WTC11 (cell line): ENCODE measurements at regions not wholly inside any gene's neighbourhood (a gene's known extent, or its start where the extent isn't known, plus 50 kb on each side); places are given as distances from the start of the nearest gene placed in this dataset.

Experiments used
- ATAC-seq: fragments of 200-7000 bp; cut with Tn5 transposase; 2 replicates; pipeline ENCODE4 v1.10.0; 2021; ENCODE audit warnings: mild to moderate bottlenecking, moderate library complexity
- CTCF ChIA-PET: fragments of 300-600 bp; sonication (Branson Sonifier 250); formaldehyde crosslinking; loops from one replicate; lab custom pipeline; 2021; ENCODE audit warnings: antibody characterized with exemption; lab: Charles Lee
- POLR2A ChIA-PET: fragments of 350-600 bp; sonication (Branson Sonifier 250); formaldehyde crosslinking; loops from one replicate; lab custom pipeline; 2021; ENCODE audit warnings: antibody characterized with exemption; lab: Charles Lee
- DNase-seq: peaks from one replicate; pipeline ENCODE4 v3.0.0; 2021; ENCODE audit warnings: low spot score
- H3K27ac Mint-ChIP-seq: 2 replicates; pipeline ENCODE4 v1.8.0; 2021; ENCODE audit warnings: mixed read lengths
- H3K27me3 Mint-ChIP-seq: 2 replicates; pipeline ENCODE4 v1.8.0; 2021; ENCODE audit warnings: low read depth, mild to moderate bottlenecking, moderate library complexity, mixed read lengths
- H3K36me3 Mint-ChIP-seq: 2 replicates; pipeline ENCODE4 v1.8.0; 2021; ENCODE audit warnings: mixed read lengths
- H3K4me1 Mint-ChIP-seq: 2 replicates; pipeline ENCODE4 v1.8.0; 2022; ENCODE audit warnings: mixed read lengths
- H3K4me3 Mint-ChIP-seq: 2 replicates; pipeline ENCODE4 v1.8.0; 2021; ENCODE audit warnings: mild to moderate bottlenecking, moderate library complexity, mixed read lengths
- H3K9me3 Mint-ChIP-seq: 2 replicates; pipeline ENCODE4 v1.8.0; 2021; ENCODE audit warnings: mixed read lengths
- ARID4B ChIP-seq: sonication (generic); formaldehyde crosslinking; IDR thresholded peaks from 2 replicates; pipeline ENCODE4 v1.8.0; 2023; ENCODE audit warnings: missing genetic modification reagents, mild to moderate bottlenecking, borderline replicate concordance
- CDX4 ChIP-seq: fragments of 250-450 bp; sonication (Bioruptor Pico); IDR thresholded peaks from 2 replicates; pipeline ENCODE4 v1.9.0; 2021; ENCODE audit warnings: moderate library complexity, mild to moderate bottlenecking, inconsistent platforms, borderline replicate concordance
- CREB1 ChIP-seq: sonication (generic); formaldehyde crosslinking; IDR thresholded peaks from 2 replicates; pipeline ENCODE4 v1.8.0; 2023; ENCODE audit warnings: mild to moderate bottlenecking, missing genetic modification reagents
- FOXK1 ChIP-seq: sonication (generic); formaldehyde crosslinking; IDR thresholded peaks from 2 replicates; pipeline ENCODE4 v1.8.0; 2022; ENCODE audit warnings: mild to moderate bottlenecking, moderate library complexity, missing genetic modification reagents
- FOXP4 ChIP-seq: sonication (generic); formaldehyde crosslinking; IDR thresholded peaks from 2 replicates; pipeline ENCODE4 v1.8.0; 2022; ENCODE audit warnings: mild to moderate bottlenecking, missing genetic modification reagents
- KAT7 ChIP-seq: sonication (generic); formaldehyde crosslinking; IDR thresholded peaks from 2 replicates; pipeline ENCODE4 v1.8.1; 2023; ENCODE audit warnings: missing genetic modification reagents, mild to moderate bottlenecking, borderline replicate concordance
- MLX ChIP-seq: sonication (generic); formaldehyde crosslinking; IDR thresholded peaks from 2 replicates; pipeline ENCODE4 v1.8.1; 2023; ENCODE audit warnings: mild to moderate bottlenecking, missing genetic modification reagents, moderate library complexity
- MXD4 ChIP-seq: fragments of 250-450 bp; sonication (Bioruptor Pico); IDR thresholded peaks from 2 replicates; pipeline ENCODE4 v1.8.0; 2021; ENCODE audit warnings: mild to moderate bottlenecking, moderate library complexity, borderline replicate concordance
- NFATC4 ChIP-seq: fragments of 250-450 bp; sonication (Bioruptor Pico); IDR thresholded peaks from 2 replicates; pipeline ENCODE4 v1.9.0; 2021; ENCODE audit warnings: mild to moderate bottlenecking
- SOX15 ChIP-seq: fragments of 250-450 bp; sonication (Bioruptor Pico); IDR thresholded peaks from 2 replicates; pipeline ENCODE4 v1.9.0; 2021; ENCODE audit warnings: mild to moderate bottlenecking
- USF1 ChIP-seq: sonication (generic); formaldehyde crosslinking; IDR thresholded peaks from 2 replicates; pipeline ENCODE4 v1.8.0; 2022; ENCODE audit warnings: mild to moderate bottlenecking, missing genetic modification reagents
- USF2 ChIP-seq: sonication (generic); formaldehyde crosslinking; IDR thresholded peaks from 2 replicates; pipeline ENCODE4 v1.8.1; 2023; ENCODE audit warnings: mild to moderate bottlenecking, missing genetic modification reagents, moderate library complexity
- ZNF232 ChIP-seq: sonication (generic); formaldehyde crosslinking; IDR thresholded peaks from 2 replicates; pipeline ENCODE4 v1.8.0; 2022; ENCODE audit warnings: mild to moderate bottlenecking, missing genetic modification reagents
- TF ChIP-seq, protein P1 (sequence below): sonication (generic); formaldehyde crosslinking; IDR thresholded peaks from 2 replicates; pipeline ENCODE4 v1.8.1; 2023; ENCODE audit warnings: mild to moderate bottlenecking, missing genetic modification reagents, borderline replicate concordance
- TF ChIP-seq, protein P2 (sequence below): sonication (generic); formaldehyde crosslinking; conservative IDR thresholded peaks from 2 replicates; pipeline ENCODE4 v1.8.1; 2022; ENCODE audit warnings: mild to moderate bottlenecking, missing genetic modification reagents
- TF ChIP-seq, protein P3 (sequence below): sonication (generic); formaldehyde crosslinking; IDR thresholded peaks from 2 replicates; pipeline ENCODE4 v1.8.0; 2023; ENCODE audit warnings: missing genetic modification reagents

DNA sequence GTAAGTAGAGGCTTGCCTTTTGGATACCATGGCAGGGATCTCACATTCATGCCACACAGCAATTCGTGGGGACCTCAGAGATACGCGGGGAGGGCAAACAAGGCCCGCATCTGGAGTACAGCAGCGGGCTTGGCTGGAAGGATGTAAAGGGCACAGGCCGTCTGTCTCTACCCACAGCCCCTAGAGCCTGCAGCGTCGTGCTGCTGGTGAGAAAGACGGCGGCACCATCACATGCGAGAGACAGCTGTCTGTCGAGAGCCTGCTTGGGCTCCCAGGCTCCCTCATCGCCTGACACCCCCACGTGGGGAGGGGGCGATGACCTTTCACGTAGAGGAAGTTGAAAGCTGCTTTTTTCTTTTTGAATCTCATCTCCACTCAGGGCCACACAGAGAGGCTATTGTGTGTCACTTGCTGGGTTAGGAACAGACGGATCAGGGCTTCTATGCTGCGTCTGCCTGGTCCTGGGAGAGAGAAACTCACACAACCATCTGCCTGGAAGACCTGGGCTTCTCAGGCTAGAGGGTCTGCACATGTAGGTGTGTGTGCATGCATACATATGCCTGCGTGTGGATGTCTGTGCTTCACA lies 134.6 kb upstream of the PPP1R26 start:
- no peaks in the 10 kb centered on the region for H3K9me3 Mint-ChIP-seq
- CTCF ChIA-PET = interaction anchor here (0.7 to 2.5 kb wide), 6 partner anchors 26 to 258 kb away, joined by 3 to 16 read pairs (median 3); partner anchors contain the start of gene OLFM1
- H3K4me1 Mint-ChIP-seq = peaks cover 24% of the 10 kb centered on the region
- ATAC-seq (no peak), DNase-seq (peak; percentile 4)
- POLR2A ChIA-PET = no interaction called here
- no peaks in the 10 kb centered on the region for H3K27me3 Mint-ChIP-seq
- H3K4me3 Mint-ChIP-seq = no peak overlapping the region
- TF ChIP-seq KAT7 (CRISPR knock-in tag) (no peak), SOX15 (CRISPR knock-in tag) (no peak), MLX (no peak), MXD4 (CRISPR knock-in tag) (no peak), ZNF232 (CRISPR knock-in tag) (no peak), FOXK1 (CRISPR knock-in tag) (no peak), FOXP4 (no peak), CDX4 (CRISPR knock-in tag) (no peak), CREB1 (CRISPR knock-in tag) (no peak), NFATC4 (CRISPR knock-in tag) (no peak)
- TF ChIP-seq, protein P1, sequence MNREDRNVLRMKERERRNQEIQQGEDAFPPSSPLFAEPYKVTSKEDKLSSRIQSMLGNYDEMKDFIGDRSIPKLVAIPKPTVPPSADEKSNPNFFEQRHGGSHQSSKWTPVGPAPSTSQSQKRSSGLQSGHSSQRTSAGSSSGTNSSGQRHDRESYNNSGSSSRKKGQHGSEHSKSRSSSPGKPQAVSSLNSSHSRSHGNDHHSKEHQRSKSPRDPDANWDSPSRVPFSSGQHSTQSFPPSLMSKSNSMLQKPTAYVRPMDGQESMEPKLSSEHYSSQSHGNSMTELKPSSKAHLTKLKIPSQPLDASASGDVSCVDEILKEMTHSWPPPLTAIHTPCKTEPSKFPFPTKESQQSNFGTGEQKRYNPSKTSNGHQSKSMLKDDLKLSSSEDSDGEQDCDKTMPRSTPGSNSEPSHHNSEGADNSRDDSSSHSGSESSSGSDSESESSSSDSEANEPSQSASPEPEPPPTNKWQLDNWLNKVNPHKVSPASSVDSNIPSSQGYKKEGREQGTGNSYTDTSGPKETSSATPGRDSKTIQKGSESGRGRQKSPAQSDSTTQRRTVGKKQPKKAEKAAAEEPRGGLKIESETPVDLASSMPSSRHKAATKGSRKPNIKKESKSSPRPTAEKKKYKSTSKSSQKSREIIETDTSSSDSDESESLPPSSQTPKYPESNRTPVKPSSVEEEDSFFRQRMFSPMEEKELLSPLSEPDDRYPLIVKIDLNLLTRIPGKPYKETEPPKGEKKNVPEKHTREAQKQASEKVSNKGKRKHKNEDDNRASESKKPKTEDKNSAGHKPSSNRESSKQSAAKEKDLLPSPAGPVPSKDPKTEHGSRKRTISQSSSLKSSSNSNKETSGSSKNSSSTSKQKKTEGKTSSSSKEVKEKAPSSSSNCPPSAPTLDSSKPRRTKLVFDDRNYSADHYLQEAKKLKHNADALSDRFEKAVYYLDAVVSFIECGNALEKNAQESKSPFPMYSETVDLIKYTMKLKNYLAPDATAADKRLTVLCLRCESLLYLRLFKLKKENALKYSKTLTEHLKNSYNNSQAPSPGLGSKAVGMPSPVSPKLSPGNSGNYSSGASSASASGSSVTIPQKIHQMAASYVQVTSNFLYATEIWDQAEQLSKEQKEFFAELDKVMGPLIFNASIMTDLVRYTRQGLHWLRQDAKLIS (CRISPR knock-in tag) = no peak
- TF ChIP-seq, protein P2, sequence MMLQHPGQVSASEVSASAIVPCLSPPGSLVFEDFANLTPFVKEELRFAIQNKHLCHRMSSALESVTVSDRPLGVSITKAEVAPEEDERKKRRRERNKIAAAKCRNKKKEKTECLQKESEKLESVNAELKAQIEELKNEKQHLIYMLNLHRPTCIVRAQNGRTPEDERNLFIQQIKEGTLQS (CRISPR knock-in tag) = no peak
- no peaks in the 10 kb centered on the region for H3K36me3 Mint-ChIP-seq
- no peak overlapping the region for H3K27ac Mint-ChIP-seq

- POLR2A ChIA-PET = no interaction called here
- Mint-ChIP-seq H3K36me3 (no peaks in the 10 kb centered on the region), H3K4me3 (no peak overlapping the region), H3K9me3 (no peaks in the 10 kb centered on the region), H3K27ac (peak overlapping the region; percentile 68), H3K4me1 (peaks cover 15% of the 10 kb centered on the region), H3K27me3 (no peaks in the 10 kb centered on the region)
- DNase-seq = peak; percentile 5
- CTCF ChIA-PET = interaction anchor here (1.2 to 1.3 kb wide), 2 partner anchors 65 to 259 kb away, joined by 4 read pairs; no protein-coding TSS in a partner anchor
- no peak for ATAC-seq
- TF ChIP-seq KAT7 (CRISPR knock-in tag) (no peak), NFATC4 (CRISPR knock-in tag) (no peak), USF1 (CRISPR knock-in tag) (no peak), USF2 (CRISPR knock-in tag) (no peak), ARID4B (no peak)
- TF ChIP-seq, protein P3, sequence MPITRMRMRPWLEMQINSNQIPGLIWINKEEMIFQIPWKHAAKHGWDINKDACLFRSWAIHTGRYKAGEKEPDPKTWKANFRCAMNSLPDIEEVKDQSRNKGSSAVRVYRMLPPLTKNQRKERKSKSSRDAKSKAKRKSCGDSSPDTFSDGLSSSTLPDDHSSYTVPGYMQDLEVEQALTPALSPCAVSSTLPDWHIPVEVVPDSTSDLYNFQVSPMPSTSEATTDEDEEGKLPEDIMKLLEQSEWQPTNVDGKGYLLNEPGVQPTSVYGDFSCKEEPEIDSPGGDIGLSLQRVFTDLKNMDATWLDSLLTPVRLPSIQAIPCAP (CRISPR knock-in tag) = no peak
- TF ChIP-seq, protein P2 (CRISPR knock-in tag) = no peak
These were observed 133.7 kb upstream of the PPP1R26 start for GRCh38 chr9:135345775-135346433.
